Vagina (tissue), 2 donors: ENCODE measurements at regions not wholly inside any gene's neighbourhood (a gene's known extent, or its start where the extent isn't known, plus 50 kb on each side); places are given as distances from the start of the nearest gene placed in this dataset.

Experiments
- DNase-seq, 2 donors: peaks; one replicate each; pipeline ENCODE4 v3.0.0-alpha.2; 2017; ENCODE audit errors: extremely low spot score in 2 of 2
- H3K27ac ChIP-seq: fragments of 200-600 bp; sonication (generic); one replicate; pipeline ENCODE4 v1.5.1; 2019
- H3K27me3 ChIP-seq: fragments of 200-600 bp; sonication (generic); one replicate; pipeline ENCODE4 v1.5.1; 2019
- H3K36me3 ChIP-seq, 2 donors: fragments of 200-600 bp; sonication (generic); one replicate each; pipeline ENCODE4 v1.5.1; 2017 to 2019
- H3K4me1 ChIP-seq: fragments of 200-600 bp; sonication (generic); one replicate; pipeline ENCODE4 v1.5.1; 2019
- H3K4me3 ChIP-seq, 2 donors: fragments of 200-600 bp; sonication (generic); 1 replicate in 1 of 2; 2 replicates in 1 of 2; pipeline ENCODE4 v1.5.1; 2016 to 2019
- H3K9me3 ChIP-seq: fragments of 200-600 bp; sonication (generic); one replicate; pipeline ENCODE4 v1.5.1; 2019
- POLR2A ChIP-seq, 2 donors: fragments of 450-650 bp; IDR thresholded peaks; one replicate each; pipeline ENCODE4 v1.6.1; 2017; ENCODE audit warnings: antibody characterized with exemption in 2 of 2, mild to moderate bottlenecking in 2 of 2, moderate library complexity in 2 of 2
- POLR2AphosphoS5 ChIP-seq, 2 donors: sonication (generic); formaldehyde crosslinking; IDR thresholded peaks; one replicate each; pipeline ENCODE4 v1.9.0; 2017; ENCODE audit warnings: antibody characterized with exemption in 2 of 2, mild to moderate bottlenecking in 2 of 2, low read depth in 1 of 2; ENCODE audit not compliant: insufficient read depth in 1 of 2
- intact Hi-C: fragments of 100-400 bp; cut with DNase I; formaldehyde crosslinking; loops from one replicate; pipeline ENCODE4 v1.15.1; 2023
- TF ChIP-seq, protein P1 (sequence below), 3 experiments: fragments of 450-650 bp in 2 of 3; fragments of 200-600 bp in 1 of 3; sonication (generic) in 1 of 3; IDR thresholded peaks; one replicate each; pipeline ENCODE4 v1.5.1; 2017 to 2019; ENCODE audit warnings: antibody characterized with exemption in 3 of 3, mild to moderate bottlenecking in 2 of 3, moderate library complexity in 2 of 3

GRCh38 chr12:41762691-41763090 lies 382.0 kb downstream of the GXYLT1 start:
- Histone ChIP-seq H3K4me1 (no peaks in the 10 kb centered on the region), H3K36me3 (no peaks in the 10 kb centered on the region), H3K4me3 (no peak overlapping the region), H3K27ac (no peak overlapping the region), H3K9me3 (no peaks in the 10 kb centered on the region), H3K27me3 (no peaks in the 10 kb centered on the region)
- TF ChIP-seq, protein P1, sequence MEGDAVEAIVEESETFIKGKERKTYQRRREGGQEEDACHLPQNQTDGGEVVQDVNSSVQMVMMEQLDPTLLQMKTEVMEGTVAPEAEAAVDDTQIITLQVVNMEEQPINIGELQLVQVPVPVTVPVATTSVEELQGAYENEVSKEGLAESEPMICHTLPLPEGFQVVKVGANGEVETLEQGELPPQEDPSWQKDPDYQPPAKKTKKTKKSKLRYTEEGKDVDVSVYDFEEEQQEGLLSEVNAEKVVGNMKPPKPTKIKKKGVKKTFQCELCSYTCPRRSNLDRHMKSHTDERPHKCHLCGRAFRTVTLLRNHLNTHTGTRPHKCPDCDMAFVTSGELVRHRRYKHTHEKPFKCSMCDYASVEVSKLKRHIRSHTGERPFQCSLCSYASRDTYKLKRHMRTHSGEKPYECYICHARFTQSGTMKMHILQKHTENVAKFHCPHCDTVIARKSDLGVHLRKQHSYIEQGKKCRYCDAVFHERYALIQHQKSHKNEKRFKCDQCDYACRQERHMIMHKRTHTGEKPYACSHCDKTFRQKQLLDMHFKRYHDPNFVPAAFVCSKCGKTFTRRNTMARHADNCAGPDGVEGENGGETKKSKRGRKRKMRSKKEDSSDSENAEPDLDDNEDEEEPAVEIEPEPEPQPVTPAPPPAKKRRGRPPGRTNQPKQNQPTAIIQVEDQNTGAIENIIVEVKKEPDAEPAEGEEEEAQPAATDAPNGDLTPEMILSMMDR (IDR thresholded peaks at IDR 0.05): no peak
- TF ChIP-seq POLR2A (IDR thresholded peaks at IDR 0.05): no peak
- TF ChIP-seq POLR2AphosphoS5 (IDR thresholded peaks at IDR 0.05; ENCODE audit: insufficient read depth in 1 of 2, low read depth in 1 of 2): no peak
- no peak for DNase-seq
- intact Hi-C loops: no loop called here

GRCh38 chr12:41745593-41745992 lies 399.1 kb downstream of the GXYLT1 start:
- TF ChIP-seq POLR2A (IDR thresholded peaks at IDR 0.05): no peak
- no peak for TF ChIP-seq POLR2AphosphoS5 (IDR thresholded peaks at IDR 0.05; ENCODE audit: insufficient read depth in 1 of 2, low read depth in 1 of 2)
- TF ChIP-seq, protein P1 (IDR thresholded peaks at IDR 0.05): no peak
- no peaks in the 10 kb centered on the region for H3K4me1 ChIP-seq
- no peaks in the 10 kb centered on the region for H3K9me3 ChIP-seq
- no peaks in the 10 kb centered on the region for H3K36me3 ChIP-seq
- H3K4me3 ChIP-seq: no peak overlapping the region
- H3K27ac ChIP-seq: no peak overlapping the region
- no peak for DNase-seq
- H3K27me3 ChIP-seq: no peaks in the 10 kb centered on the region
- intact Hi-C loops: no loop called here

GRCh38 chr12:41743835-41744234 lies 400.8 kb downstream of the GXYLT1 start:
- Histone ChIP-seq H3K4me1 (no peaks in the 10 kb centered on the region), H3K9me3 (no peaks in the 10 kb centered on the region), H3K4me3 (no peak overlapping the region), H3K36me3 (no peaks in the 10 kb centered on the region), H3K27me3 (no peaks in the 10 kb centered on the region), H3K27ac (no peak overlapping the region)
- intact Hi-C loops: no loop called here
- no peak for TF ChIP-seq POLR2AphosphoS5 (IDR thresholded peaks at IDR 0.05; ENCODE audit: insufficient read depth in 1 of 2, low read depth in 1 of 2)
- TF ChIP-seq, protein P1 (IDR thresholded peaks at IDR 0.05): no peak
- no peak for TF ChIP-seq POLR2A (IDR thresholded peaks at IDR 0.05)
- no peak for DNase-seq

DNA sequence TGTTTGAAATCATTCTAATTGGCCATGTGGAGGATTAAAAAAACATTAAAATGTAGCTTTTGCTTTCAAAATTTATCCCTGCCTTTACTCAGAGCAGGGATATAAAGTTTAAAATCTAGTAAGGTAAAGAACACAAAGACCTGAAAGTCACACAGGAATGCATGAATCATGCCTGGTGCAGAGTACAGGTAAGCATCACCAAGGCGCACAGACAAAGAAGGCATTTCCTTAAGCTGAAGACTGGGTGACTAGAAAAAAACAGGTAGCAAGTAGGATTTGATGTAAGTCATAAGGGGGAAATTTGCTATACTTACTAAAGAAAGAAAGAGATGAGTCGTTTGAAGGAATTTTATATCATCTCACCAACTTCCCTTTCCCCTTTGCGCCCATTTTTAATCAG lies 405.6 kb downstream of the GXYLT1 start:
- TF ChIP-seq POLR2A (IDR thresholded peaks at IDR 0.05): no peak
- TF ChIP-seq POLR2AphosphoS5 (IDR thresholded peaks at IDR 0.05; ENCODE audit: insufficient read depth in 1 of 2, low read depth in 1 of 2): no peak
- TF ChIP-seq, protein P1 (IDR thresholded peaks at IDR 0.05): no peak
- no peak for DNase-seq
- intact Hi-C loops: no loop called here
- H3K27ac ChIP-seq: no peak overlapping the region
- no peaks in the 10 kb centered on the region for H3K9me3 ChIP-seq
- no peak overlapping the region for H3K4me3 ChIP-seq
- H3K36me3 ChIP-seq: no peaks in the 10 kb centered on the region
- no peaks in the 10 kb centered on the region for H3K4me1 ChIP-seq
- no peaks in the 10 kb centered on the region for H3K27me3 ChIP-seq

GRCh38 chr12:41737423-41737822 lies 407.3 kb downstream of the GXYLT1 start:
- H3K4me1 ChIP-seq: no peaks in the 10 kb centered on the region
- TF ChIP-seq, protein P1 (IDR thresholded peaks at IDR 0.05): no peak
- TF ChIP-seq POLR2A (IDR thresholded peaks at IDR 0.05) (no peak), POLR2AphosphoS5 (IDR thresholded peaks at IDR 0.05; ENCODE audit: insufficient read depth in 1 of 2, low read depth in 1 of 2) (no peak)
- intact Hi-C loops: no loop called here
- no peaks in the 10 kb centered on the region for H3K9me3 ChIP-seq
- no peak overlapping the region for H3K4me3 ChIP-seq
- H3K27ac ChIP-seq: no peak overlapping the region
- no peaks in the 10 kb centered on the region for H3K27me3 ChIP-seq
- DNase-seq: no peak
- no peaks in the 10 kb centered on the region for H3K36me3 ChIP-seq
